Esophagus squamous epithelium (tissue), 5 donors: ENCODE measurements at regions not wholly inside any gene's neighbourhood (a gene's known extent, or its start where the extent isn't known, plus 50 kb on each side); places are given as distances from the start of the nearest gene placed in this dataset.

Experiments used
- DNase-seq: peaks from one replicate; lab custom pipeline; 2025; lab: John Stamatoyannopoulos, UW
- H3K27ac ChIP-seq, 4 donors: fragments of 200-600 bp; sonication (generic); one replicate each; pipeline ENCODE4 v1.5.1; 2016 to 2019; ENCODE audit warnings: mild to moderate bottlenecking in 1 of 4
- H3K27me3 ChIP-seq, 4 donors: fragments of 200-600 bp; sonication (generic); 1 replicate in 3 of 4; 2 replicates in 1 of 4; pipeline versions ENCODE4 v1.5.1 to v1.6.0; 2017 to 2021; ENCODE audit warnings: antibody characterized with exemption in 1 of 4
- H3K36me3 ChIP-seq, 3 donors: fragments of 200-600 bp; sonication (generic); one replicate each; pipeline ENCODE4 v1.5.1; 2016 to 2019
- H3K4me1 ChIP-seq, 3 donors: fragments of 200-600 bp; sonication (generic); one replicate each; pipeline ENCODE4 v1.5.1; 2017 to 2019
- H3K4me3 ChIP-seq, 4 donors: fragments of 200-600 bp; sonication (generic); 1 replicate in 3 of 4; 2 replicates in 1 of 4; pipeline ENCODE4 v1.5.1; 2016 to 2019; ENCODE audit warnings: mild to moderate bottlenecking in 2 of 4, moderate library complexity in 1 of 4
- H3K9me3 ChIP-seq, 3 donors: fragments of 200-600 bp; sonication (generic); one replicate each; pipeline ENCODE4 v1.5.1; 2016 to 2019
- POLR2A ChIP-seq, 4 donors: fragments of 450-650 bp; IDR thresholded peaks; one replicate each; pipeline ENCODE4 v1.6.1; 2017; ENCODE audit warnings: antibody characterized with exemption in 4 of 4, mild to moderate bottlenecking in 4 of 4, moderate library complexity in 3 of 4
- WGBS, 2 donors: methylation state at CpG; one replicate each; pipeline ENCODE4 v1.1.5; 2018; 5-methylcytosine and 5-hydroxymethylcytosine counted together
- intact Hi-C: fragments of 100-400 bp; cut with DNase I; formaldehyde crosslinking; loops from one replicate; pipeline ENCODE4 v1.15.0; 2022
- TF ChIP-seq, protein P1 (sequence below), 6 experiments: fragments of 450-650 bp in 4 of 6; fragments of 200-600 bp in 2 of 6; sonication (generic) in 2 of 6; IDR thresholded peaks; one replicate each; pipeline ENCODE4 v1.5.1; 2016 to 2019; ENCODE audit warnings: antibody characterized with exemption in 6 of 6, mild to moderate bottlenecking in 4 of 6, moderate library complexity in 4 of 6
- donor health status: DM: yes; HTN: yes; CAD: no.

DNA sequence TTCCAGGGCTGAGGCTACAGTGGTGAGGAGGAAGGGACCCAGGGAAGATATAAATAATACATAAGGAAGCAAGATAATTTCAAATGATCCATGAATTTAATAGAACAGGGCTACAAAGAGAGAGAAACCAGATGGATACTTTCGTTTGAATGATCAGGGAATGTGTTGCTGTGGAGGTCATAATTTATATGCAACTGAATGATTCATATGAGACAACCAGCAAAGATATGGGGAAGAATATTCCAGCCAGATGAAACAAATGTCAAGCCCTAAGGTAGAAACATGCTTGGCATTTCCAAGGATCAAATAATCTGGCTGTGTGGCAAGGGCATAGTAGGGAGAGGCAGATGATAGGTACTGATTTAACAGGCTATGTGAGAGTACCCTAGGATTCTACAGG lies 84.8 kb upstream of the ZC3H11B start:
- no peak overlapping the region for H3K27ac ChIP-seq
- no peaks in the 10 kb centered on the region for H3K36me3 ChIP-seq
- no peaks in the 10 kb centered on the region for H3K9me3 ChIP-seq
- WGBS, 2 donors = 48 to 67% methylated on average over 1 of the region's 1 CpG
- no peaks in the 10 kb centered on the region for H3K4me1 ChIP-seq
- H3K27me3 ChIP-seq = no peaks in the 10 kb centered on the region
- TF ChIP-seq, protein P1, sequence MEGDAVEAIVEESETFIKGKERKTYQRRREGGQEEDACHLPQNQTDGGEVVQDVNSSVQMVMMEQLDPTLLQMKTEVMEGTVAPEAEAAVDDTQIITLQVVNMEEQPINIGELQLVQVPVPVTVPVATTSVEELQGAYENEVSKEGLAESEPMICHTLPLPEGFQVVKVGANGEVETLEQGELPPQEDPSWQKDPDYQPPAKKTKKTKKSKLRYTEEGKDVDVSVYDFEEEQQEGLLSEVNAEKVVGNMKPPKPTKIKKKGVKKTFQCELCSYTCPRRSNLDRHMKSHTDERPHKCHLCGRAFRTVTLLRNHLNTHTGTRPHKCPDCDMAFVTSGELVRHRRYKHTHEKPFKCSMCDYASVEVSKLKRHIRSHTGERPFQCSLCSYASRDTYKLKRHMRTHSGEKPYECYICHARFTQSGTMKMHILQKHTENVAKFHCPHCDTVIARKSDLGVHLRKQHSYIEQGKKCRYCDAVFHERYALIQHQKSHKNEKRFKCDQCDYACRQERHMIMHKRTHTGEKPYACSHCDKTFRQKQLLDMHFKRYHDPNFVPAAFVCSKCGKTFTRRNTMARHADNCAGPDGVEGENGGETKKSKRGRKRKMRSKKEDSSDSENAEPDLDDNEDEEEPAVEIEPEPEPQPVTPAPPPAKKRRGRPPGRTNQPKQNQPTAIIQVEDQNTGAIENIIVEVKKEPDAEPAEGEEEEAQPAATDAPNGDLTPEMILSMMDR (IDR thresholded peaks at IDR 0.05) = no peak
- no peak for TF ChIP-seq POLR2A (IDR thresholded peaks at IDR 0.05)
- no peak overlapping the region for H3K4me3 ChIP-seq
- no peak for DNase-seq
- intact Hi-C loops = no loop called here

- no peak overlapping the region for H3K27ac ChIP-seq
- H3K9me3 ChIP-seq = no peaks in the 10 kb centered on the region
- no peak overlapping the region for H3K4me3 ChIP-seq
- TF ChIP-seq, protein P1 (IDR thresholded peaks at IDR 0.05) = no peak
- TF ChIP-seq POLR2A (IDR thresholded peaks at IDR 0.05) = no peak
- no peaks in the 10 kb centered on the region for H3K4me1 ChIP-seq
- DNase-seq = no peak
- WGBS, 2 donors = 50 to 59% methylated on average over 2 of the region's 2 CpGs
- intact Hi-C loops = no loop called here
- H3K27me3 ChIP-seq = no peaks in the 10 kb centered on the region
- H3K36me3 ChIP-seq = no peaks in the 10 kb centered on the region
Measured at GRCh38 chr1:219692981-219693380, 80.1 kb upstream of the ZC3H11B start.

GRCh38 chr1:219689774-219690173 lies 76.9 kb upstream of the ZC3H11B start:
- Histone ChIP-seq H3K36me3 (no peaks in the 10 kb centered on the region), H3K27me3 (no peaks in the 10 kb centered on the region), H3K9me3 (no peaks in the 10 kb centered on the region), H3K4me1 (no peaks in the 10 kb centered on the region), H3K27ac (no peak overlapping the region), H3K4me3 (no peak overlapping the region)
- 33 to 52% methylated on average over 2 of the region's 2 CpGs for WGBS, 2 donors
- TF ChIP-seq POLR2A (IDR thresholded peaks at IDR 0.05) = no peak
- TF ChIP-seq, protein P1 (IDR thresholded peaks at IDR 0.05) = no peak
- intact Hi-C loops = no loop called here
- DNase-seq = no peak

- DNase-seq = no peak
- Histone ChIP-seq H3K36me3 (no peaks in the 10 kb centered on the region), H3K4me1 (no peaks in the 10 kb centered on the region), H3K27ac (no peak overlapping the region), H3K9me3 (no peaks in the 10 kb centered on the region), H3K27me3 (no peaks in the 10 kb centered on the region), H3K4me3 (no peak overlapping the region)
- intact Hi-C loops = no loop called here
- TF ChIP-seq POLR2A (IDR thresholded peaks at IDR 0.05) = no peak
- TF ChIP-seq, protein P1 (IDR thresholded peaks at IDR 0.05) = no peak
Measured at GRCh38 chr1:219687779-219688178, 74.9 kb upstream of the ZC3H11B start.

GRCh38 chr1:219686171-219686570 lies 73.3 kb upstream of the ZC3H11B start:
- DNase-seq = no peak
- intact Hi-C loops = no loop called here
- no peaks in the 10 kb centered on the region for H3K9me3 ChIP-seq
- TF ChIP-seq POLR2A (IDR thresholded peaks at IDR 0.05) = no peak
- TF ChIP-seq, protein P1 (IDR thresholded peaks at IDR 0.05) = no peak
- no peaks in the 10 kb centered on the region for H3K27me3 ChIP-seq
- H3K27ac ChIP-seq = no peak overlapping the region
- H3K4me1 ChIP-seq = no peaks in the 10 kb centered on the region
- H3K36me3 ChIP-seq = no peaks in the 10 kb centered on the region
- WGBS, 2 donors = 85 to 89% methylated on average over 2 of the region's 2 CpGs
- no peak overlapping the region for H3K4me3 ChIP-seq
